ENCODE measurements at regions not wholly inside any gene's neighbourhood (a gene's known extent, or its start where the extent isn't known, plus 50 kb on each side); places are given as distances from the start of the nearest gene placed in this dataset.

- H3K79me2 ChIP-seq (ENCODE audit: control insufficient read depth, insufficient read depth, low read length, unreplicated experiment): no peaks in the 10 kb centered on the region
- H3K27ac ChIP-seq (ENCODE audit: low read depth, low read length): no peak overlapping the region
- H3K27me3 ChIP-seq (ENCODE audit: insufficient read depth, low read length): no peaks in the 10 kb centered on the region
- peaks cover 18% of the 10 kb centered on the region for H3K4me1 ChIP-seq (ENCODE audit: control insufficient read depth, insufficient read depth, low read length, unreplicated experiment)
- H3K4me3 ChIP-seq (ENCODE audit: low read depth, low read length): no peak overlapping the region
- H3K36me3 ChIP-seq (ENCODE audit: insufficient read depth, low read length): no peaks in the 10 kb centered on the region
- no peak overlapping the region for H2AFZ ChIP-seq (ENCODE audit: low read length, unreplicated experiment)
Measured at GRCh38 chr13:40245567-40245966, 420.9 kb downstream of the FOXO1 start.

- Histone ChIP-seq H3K4me3 (ENCODE audit: low read depth, low read length) (no peak overlapping the region), H2AFZ (ENCODE audit: low read length, unreplicated experiment) (no peak overlapping the region)
Measured at GRCh38 chr13:40247845-40248244, 418.6 kb downstream of the FOXO1 start.

GRCh38 chr13:40251343-40252032 lies 415.0 kb downstream of the FOXO1 start:
- Histone ChIP-seq H3K4me3 (ENCODE audit: low read depth, low read length) (no peak overlapping the region), H3K27ac (ENCODE audit: low read depth, low read length) (peak overlapping the region; percentile 55), H2AFZ (ENCODE audit: low read length, unreplicated experiment) (no peak overlapping the region)

More at GRCh38 chr13:40247845-40248244, 418.6 kb downstream of the FOXO1 start:
- Histone ChIP-seq H3K36me3 (ENCODE audit: insufficient read depth, low read length) (no peaks in the 10 kb centered on the region), H3K4me1 (ENCODE audit: control insufficient read depth, insufficient read depth, low read length, unreplicated experiment) (peaks cover 24% of the 10 kb centered on the region), H3K27ac (ENCODE audit: low read depth, low read length) (no peak overlapping the region), H3K27me3 (ENCODE audit: insufficient read depth, low read length) (no peaks in the 10 kb centered on the region), H3K79me2 (ENCODE audit: control insufficient read depth, insufficient read depth, low read length, unreplicated experiment) (no peaks in the 10 kb centered on the region)

GRCh38 chr13:40252241-40252640 lies 414.2 kb downstream of the FOXO1 start:
- H3K4me3 ChIP-seq (ENCODE audit: low read depth, low read length): no peak overlapping the region
- peak overlapping the region; percentile 5 for H2AFZ ChIP-seq (ENCODE audit: low read length, unreplicated experiment)
- H3K27me3 ChIP-seq (ENCODE audit: insufficient read depth, low read length): no peaks in the 10 kb centered on the region
- peaks cover 18% of the 10 kb centered on the region for H3K4me1 ChIP-seq (ENCODE audit: control insufficient read depth, insufficient read depth, low read length, unreplicated experiment)
- no peaks in the 10 kb centered on the region for H3K79me2 ChIP-seq (ENCODE audit: control insufficient read depth, insufficient read depth, low read length, unreplicated experiment)
- no peaks in the 10 kb centered on the region for H3K36me3 ChIP-seq (ENCODE audit: insufficient read depth, low read length)
- H3K27ac ChIP-seq (ENCODE audit: low read depth, low read length): no peak overlapping the region

More at GRCh38 chr13:40251343-40252032, 415.0 kb downstream of the FOXO1 start:
- Histone ChIP-seq H3K27me3 (ENCODE audit: insufficient read depth, low read length) (no peaks in the 10 kb centered on the region), H3K79me2 (ENCODE audit: control insufficient read depth, insufficient read depth, low read length, unreplicated experiment) (no peaks in the 10 kb centered on the region), H3K36me3 (ENCODE audit: insufficient read depth, low read length) (no peaks in the 10 kb centered on the region), H3K4me1 (ENCODE audit: control insufficient read depth, insufficient read depth, low read length, unreplicated experiment) (peaks cover 20% of the 10 kb centered on the region)

- H3K4me1 ChIP-seq (ENCODE audit: control insufficient read depth, insufficient read depth, low read length, unreplicated experiment): peaks cover 15% of the 10 kb centered on the region
- H2AFZ ChIP-seq (ENCODE audit: low read length, unreplicated experiment): peak overlapping the region; percentile 5
- H3K27me3 ChIP-seq (ENCODE audit: insufficient read depth, low read length): no peaks in the 10 kb centered on the region
- H3K79me2 ChIP-seq (ENCODE audit: control insufficient read depth, insufficient read depth, low read length, unreplicated experiment): no peaks in the 10 kb centered on the region
- H3K27ac ChIP-seq (ENCODE audit: low read depth, low read length): no peak overlapping the region
- H3K4me3 ChIP-seq (ENCODE audit: low read depth, low read length): no peak overlapping the region
- no peaks in the 10 kb centered on the region for H3K36me3 ChIP-seq (ENCODE audit: insufficient read depth, low read length)
Measured at GRCh38 chr13:40252676-40253075, 413.8 kb downstream of the FOXO1 start.

- H3K36me3 ChIP-seq (ENCODE audit: insufficient read depth, low read length): no peaks in the 10 kb centered on the region
- H3K4me1 ChIP-seq (ENCODE audit: control insufficient read depth, insufficient read depth, low read length, unreplicated experiment): peaks cover 14% of the 10 kb centered on the region
- no peak overlapping the region for H3K27ac ChIP-seq (ENCODE audit: low read depth, low read length)
- no peaks in the 10 kb centered on the region for H3K27me3 ChIP-seq (ENCODE audit: insufficient read depth, low read length)
- H3K79me2 ChIP-seq (ENCODE audit: control insufficient read depth, insufficient read depth, low read length, unreplicated experiment): no peaks in the 10 kb centered on the region
- H2AFZ ChIP-seq (ENCODE audit: low read length, unreplicated experiment): no peak overlapping the region
- no peak overlapping the region for H3K4me3 ChIP-seq (ENCODE audit: low read depth, low read length)
Measured at GRCh38 chr13:40254394-40254793, 412.0 kb downstream of the FOXO1 start.

- Histone ChIP-seq H3K79me2 (ENCODE audit: control insufficient read depth, insufficient read depth, low read length, unreplicated experiment) (no peaks in the 10 kb centered on the region), H3K27ac (ENCODE audit: low read depth, low read length) (no peak overlapping the region), H3K27me3 (ENCODE audit: insufficient read depth, low read length) (no peaks in the 10 kb centered on the region), H3K36me3 (ENCODE audit: insufficient read depth, low read length) (no peaks in the 10 kb centered on the region), H3K4me1 (ENCODE audit: control insufficient read depth, insufficient read depth, low read length, unreplicated experiment) (peaks cover 22% of the 10 kb centered on the region), H3K4me3 (ENCODE audit: low read depth, low read length) (no peak overlapping the region), H2AFZ (ENCODE audit: low read length, unreplicated experiment) (no peak overlapping the region)
Measured at GRCh38 chr13:40255551-40255950, 410.9 kb downstream of the FOXO1 start.

GRCh38 chr13:40259899-40260298 lies 406.5 kb downstream of the FOXO1 start:
- H3K27ac ChIP-seq (ENCODE audit: low read depth, low read length): no peak overlapping the region
- no peak overlapping the region for H2AFZ ChIP-seq (ENCODE audit: low read length, unreplicated experiment)
- peaks cover 13% of the 10 kb centered on the region for H3K4me1 ChIP-seq (ENCODE audit: control insufficient read depth, insufficient read depth, low read length, unreplicated experiment)
- no peak overlapping the region for H3K4me3 ChIP-seq (ENCODE audit: low read depth, low read length)
- H3K79me2 ChIP-seq (ENCODE audit: control insufficient read depth, insufficient read depth, low read length, unreplicated experiment): no peaks in the 10 kb centered on the region
- H3K27me3 ChIP-seq (ENCODE audit: insufficient read depth, low read length): no peaks in the 10 kb centered on the region
- H3K36me3 ChIP-seq (ENCODE audit: insufficient read depth, low read length): no peaks in the 10 kb centered on the region

- no peak overlapping the region for H3K27ac ChIP-seq (ENCODE audit: low read depth, low read length)
- no peaks in the 10 kb centered on the region for H3K36me3 ChIP-seq (ENCODE audit: insufficient read depth, low read length)
- no peak overlapping the region for H3K4me3 ChIP-seq (ENCODE audit: low read depth, low read length)
- no peaks in the 10 kb centered on the region for H3K27me3 ChIP-seq (ENCODE audit: insufficient read depth, low read length)
- H3K4me1 ChIP-seq (ENCODE audit: control insufficient read depth, insufficient read depth, low read length, unreplicated experiment): peaks cover 13% of the 10 kb centered on the region
- H3K79me2 ChIP-seq (ENCODE audit: control insufficient read depth, insufficient read depth, low read length, unreplicated experiment): no peaks in the 10 kb centered on the region
- no peak overlapping the region for H2AFZ ChIP-seq (ENCODE audit: low read length, unreplicated experiment)
Measured at GRCh38 chr13:40261336-40261735, 405.1 kb downstream of the FOXO1 start.

GRCh38 chr13:40261947-40262346 lies 404.5 kb downstream of the FOXO1 start:
- Histone ChIP-seq H2AFZ (ENCODE audit: low read length, unreplicated experiment) (no peak overlapping the region), H3K27me3 (ENCODE audit: insufficient read depth, low read length) (no peaks in the 10 kb centered on the region), H3K27ac (ENCODE audit: low read depth, low read length) (no peak overlapping the region), H3K4me3 (ENCODE audit: low read depth, low read length) (no peak overlapping the region), H3K79me2 (ENCODE audit: control insufficient read depth, insufficient read depth, low read length, unreplicated experiment) (no peaks in the 10 kb centered on the region), H3K4me1 (ENCODE audit: control insufficient read depth, insufficient read depth, low read length, unreplicated experiment) (peaks cover 13% of the 10 kb centered on the region), H3K36me3 (ENCODE audit: insufficient read depth, low read length) (no peaks in the 10 kb centered on the region)

GRCh38 chr13:40269086-40269485 lies 397.4 kb downstream of the FOXO1 start:
- Histone ChIP-seq H3K4me3 (ENCODE audit: low read depth, low read length) (no peak overlapping the region), H3K4me1 (ENCODE audit: control insufficient read depth, insufficient read depth, low read length, unreplicated experiment) (peaks cover 22% of the 10 kb centered on the region), H2AFZ (ENCODE audit: low read length, unreplicated experiment) (no peak overlapping the region), H3K79me2 (ENCODE audit: control insufficient read depth, insufficient read depth, low read length, unreplicated experiment) (no peaks in the 10 kb centered on the region), H3K27me3 (ENCODE audit: insufficient read depth, low read length) (no peaks in the 10 kb centered on the region), H3K27ac (ENCODE audit: low read depth, low read length) (no peak overlapping the region), H3K36me3 (ENCODE audit: insufficient read depth, low read length) (no peaks in the 10 kb centered on the region)
